ENCODE measurements at regions not wholly inside any gene's neighbourhood (a gene's known extent, or its start where the extent isn't known, plus 50 kb on each side); places are given as distances from the start of the nearest gene placed in this dataset.

- Histone ChIP-seq H3K4me3 (no peak overlapping the region), H3K9me3 (no peaks in the 10 kb centered on the region), H3K4me1 (ENCODE audit: low read depth) (no peaks in the 10 kb centered on the region), H3K36me3 (ENCODE audit: low read depth) (no peaks in the 10 kb centered on the region)
- DNase-seq (no peak), ATAC-seq (no peak)
- intact Hi-C loops (cut with DNase I, micrococcal nuclease), result no loop called here
- TF ChIP-seq, protein P1, sequence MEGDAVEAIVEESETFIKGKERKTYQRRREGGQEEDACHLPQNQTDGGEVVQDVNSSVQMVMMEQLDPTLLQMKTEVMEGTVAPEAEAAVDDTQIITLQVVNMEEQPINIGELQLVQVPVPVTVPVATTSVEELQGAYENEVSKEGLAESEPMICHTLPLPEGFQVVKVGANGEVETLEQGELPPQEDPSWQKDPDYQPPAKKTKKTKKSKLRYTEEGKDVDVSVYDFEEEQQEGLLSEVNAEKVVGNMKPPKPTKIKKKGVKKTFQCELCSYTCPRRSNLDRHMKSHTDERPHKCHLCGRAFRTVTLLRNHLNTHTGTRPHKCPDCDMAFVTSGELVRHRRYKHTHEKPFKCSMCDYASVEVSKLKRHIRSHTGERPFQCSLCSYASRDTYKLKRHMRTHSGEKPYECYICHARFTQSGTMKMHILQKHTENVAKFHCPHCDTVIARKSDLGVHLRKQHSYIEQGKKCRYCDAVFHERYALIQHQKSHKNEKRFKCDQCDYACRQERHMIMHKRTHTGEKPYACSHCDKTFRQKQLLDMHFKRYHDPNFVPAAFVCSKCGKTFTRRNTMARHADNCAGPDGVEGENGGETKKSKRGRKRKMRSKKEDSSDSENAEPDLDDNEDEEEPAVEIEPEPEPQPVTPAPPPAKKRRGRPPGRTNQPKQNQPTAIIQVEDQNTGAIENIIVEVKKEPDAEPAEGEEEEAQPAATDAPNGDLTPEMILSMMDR (IDR thresholded peaks at IDR 0.05), result no peak
Observed at GRCh38 chr7:81098213-81098612, 179.4 kb upstream of the SEMA3C start.

DNA sequence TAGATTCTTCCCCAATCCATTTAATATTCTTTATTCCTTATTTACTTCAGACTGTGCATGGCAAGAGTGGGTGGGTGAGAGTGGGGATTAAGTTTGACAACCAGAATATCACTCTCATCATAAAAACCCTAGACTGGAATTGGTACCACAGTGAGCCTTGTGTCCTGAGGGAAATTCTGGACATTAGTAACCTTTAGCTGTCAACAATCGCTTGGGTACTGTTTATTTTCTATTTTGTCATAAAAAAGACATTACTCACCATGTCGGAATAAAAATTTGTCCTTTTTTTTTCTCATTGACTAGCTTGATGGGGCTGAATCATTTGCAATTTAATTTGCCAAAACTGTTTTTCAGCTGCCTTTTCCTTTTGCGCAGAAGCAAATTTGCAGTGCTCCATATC lies 176.1 kb upstream of the SEMA3C start:
- TF ChIP-seq, protein P1 (IDR thresholded peaks at IDR 0.05), result no peak

DNA sequence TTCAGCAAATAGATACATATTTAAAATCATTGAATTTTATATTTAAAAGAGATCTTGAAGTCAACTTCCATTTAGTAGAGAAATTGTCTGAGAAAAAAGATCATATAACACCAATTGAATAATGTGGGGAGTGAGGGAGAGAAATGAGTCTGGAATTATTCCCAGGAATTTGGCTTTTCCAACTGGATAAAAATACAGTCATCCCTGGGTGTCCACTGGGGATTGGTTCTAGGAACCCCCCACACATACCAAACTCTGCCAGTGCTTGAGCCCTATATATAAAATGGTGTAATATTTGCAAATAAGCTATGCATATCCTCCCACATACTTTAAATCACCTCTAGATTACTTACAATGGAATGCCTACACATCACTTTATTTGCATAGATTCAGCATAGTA lies 162.8 kb upstream of the SEMA3C start:
- no peaks in the 10 kb centered on the region for H3K36me3 ChIP-seq (ENCODE audit: low read depth)
- no peak overlapping the region for H3K4me3 ChIP-seq
- no peak for DNase-seq
- no peak for ATAC-seq
- TF ChIP-seq, protein P1 (IDR thresholded peaks at IDR 0.05), result no peak
- H3K9me3 ChIP-seq, result no peaks in the 10 kb centered on the region
- H3K4me1 ChIP-seq (ENCODE audit: low read depth), result no peaks in the 10 kb centered on the region
- intact Hi-C loops (cut with DNase I, micrococcal nuclease), result no loop called here

More for the DNA sequence above, 176.1 kb upstream of the SEMA3C start:
- DNase-seq, result no peak
- Histone ChIP-seq H3K36me3 (ENCODE audit: low read depth) (no peaks in the 10 kb centered on the region), H3K4me1 (ENCODE audit: low read depth) (no peaks in the 10 kb centered on the region), H3K4me3 (no peak overlapping the region), H3K9me3 (no peaks in the 10 kb centered on the region)
- no peak for ATAC-seq
- intact Hi-C loops (cut with DNase I, micrococcal nuclease), result no loop called here

- H3K36me3 ChIP-seq (ENCODE audit: low read depth), result no peaks in the 10 kb centered on the region
- intact Hi-C loops (cut with DNase I, micrococcal nuclease), result no loop called here
- no peaks in the 10 kb centered on the region for H3K4me1 ChIP-seq (ENCODE audit: low read depth)
- H3K9me3 ChIP-seq, result no peaks in the 10 kb centered on the region
- ATAC-seq (no peak), DNase-seq (no peak)
- TF ChIP-seq, protein P1 (IDR thresholded peaks at IDR 0.05), result no peak
- no peak overlapping the region for H3K4me3 ChIP-seq
Observed at GRCh38 chr7:81080553-81080952, 161.7 kb upstream of the SEMA3C start.

GRCh38 chr7:81079746-81080145 lies 160.9 kb upstream of the SEMA3C start:
- no peaks in the 10 kb centered on the region for H3K4me1 ChIP-seq (ENCODE audit: low read depth)
- TF ChIP-seq, protein P1 (IDR thresholded peaks at IDR 0.05), result no peak
- intact Hi-C loops (cut with DNase I, micrococcal nuclease), result no loop called here
- DNase-seq, result no peak
- no peak overlapping the region for H3K4me3 ChIP-seq
- H3K9me3 ChIP-seq, result no peaks in the 10 kb centered on the region
- H3K36me3 ChIP-seq (ENCODE audit: low read depth), result no peaks in the 10 kb centered on the region
- no peak for ATAC-seq

DNA sequence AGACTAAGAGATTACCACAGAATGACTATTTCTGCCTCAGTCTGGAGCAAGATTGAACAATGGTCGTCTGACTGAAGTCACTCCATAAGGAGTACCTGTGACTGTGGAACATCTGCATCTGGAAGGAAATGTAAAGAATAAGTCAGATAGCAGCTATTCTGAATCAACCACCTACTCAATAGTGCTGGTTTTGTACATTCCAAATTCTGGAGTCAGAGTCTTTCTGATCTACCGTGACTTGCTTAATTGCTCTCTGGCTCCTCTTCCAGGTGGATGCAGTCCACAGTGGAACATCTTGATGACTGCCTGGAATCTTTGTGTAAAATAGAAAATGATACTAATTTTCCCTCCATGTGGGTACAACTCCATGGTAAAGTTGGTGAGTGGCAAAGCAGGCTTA lies 156.3 kb upstream of the SEMA3C start:
- DNase-seq (no peak), ATAC-seq (no peak)
- Histone ChIP-seq H3K4me1 (ENCODE audit: low read depth) (no peaks in the 10 kb centered on the region), H3K36me3 (ENCODE audit: low read depth) (no peaks in the 10 kb centered on the region), H3K4me3 (no peak overlapping the region), H3K9me3 (peaks cover 5% of the 10 kb centered on the region)
- intact Hi-C loops (cut with DNase I, micrococcal nuclease), result no loop called here
- TF ChIP-seq, protein P1 (IDR thresholded peaks at IDR 0.05), result no peak
